ENCODE measurements at regions not wholly inside any gene's neighbourhood (a gene's known extent, or its start where the extent isn't known, plus 50 kb on each side); places are given as distances from the start of the nearest gene placed in this dataset.

- TF ChIP-seq CTCF (conservative IDR thresholded peaks at IDR 0.05; ENCODE audit: low read depth, low read length): no peak
- no peak for TF ChIP-seq EZH2phosphoT487 (IDR thresholded peaks at IDR 0.05; ENCODE audit: borderline replicate concordance, low read length)
Measured at GRCh38 chr5:58353992-58354391, 105.9 kb downstream of the PLK2 start.

Data from PC-3 (cell line).